GM06990 (cell line): ENCODE measurements at regions not wholly inside any gene's neighbourhood (a gene's known extent, or its start where the extent isn't known, plus 50 kb on each side); places are given as distances from the start of the nearest gene placed in this dataset.

Source experiments
- DNase-seq: peaks from one replicate; pipeline ENCODE4 v3.0.0-alpha.2; 2011; ENCODE audit not compliant: insufficient read length; ENCODE audit errors: extremely low read depth
- H3K27me3 ChIP-seq: replicated peaks from 2 replicates; pipeline ENCODE4 v1.6.0; 2011; ENCODE audit warnings: low read length; ENCODE audit not compliant: control insufficient read depth, insufficient read depth
- H3K36me3 ChIP-seq: 2 replicates; pipeline ENCODE4 v1.5.1; 2011; ENCODE audit warnings: low read length; ENCODE audit not compliant: control insufficient read depth, insufficient read depth
- H3K4me3 ChIP-seq: replicated peaks from 2 replicates; pipeline ENCODE4 v1.5.1; 2011; ENCODE audit warnings: low read depth, mild to moderate bottlenecking, control low read depth, low read length
- TF ChIP-seq, protein P1 (sequence below): IDR thresholded peaks from 2 replicates; pipeline ENCODE4 v1.5.1; 2011; ENCODE audit warnings: low read length, control low read depth, mild to moderate bottlenecking, inconsistent platforms; ENCODE audit not compliant: insufficient read depth, poor library complexity, severe bottlenecking

DNA sequence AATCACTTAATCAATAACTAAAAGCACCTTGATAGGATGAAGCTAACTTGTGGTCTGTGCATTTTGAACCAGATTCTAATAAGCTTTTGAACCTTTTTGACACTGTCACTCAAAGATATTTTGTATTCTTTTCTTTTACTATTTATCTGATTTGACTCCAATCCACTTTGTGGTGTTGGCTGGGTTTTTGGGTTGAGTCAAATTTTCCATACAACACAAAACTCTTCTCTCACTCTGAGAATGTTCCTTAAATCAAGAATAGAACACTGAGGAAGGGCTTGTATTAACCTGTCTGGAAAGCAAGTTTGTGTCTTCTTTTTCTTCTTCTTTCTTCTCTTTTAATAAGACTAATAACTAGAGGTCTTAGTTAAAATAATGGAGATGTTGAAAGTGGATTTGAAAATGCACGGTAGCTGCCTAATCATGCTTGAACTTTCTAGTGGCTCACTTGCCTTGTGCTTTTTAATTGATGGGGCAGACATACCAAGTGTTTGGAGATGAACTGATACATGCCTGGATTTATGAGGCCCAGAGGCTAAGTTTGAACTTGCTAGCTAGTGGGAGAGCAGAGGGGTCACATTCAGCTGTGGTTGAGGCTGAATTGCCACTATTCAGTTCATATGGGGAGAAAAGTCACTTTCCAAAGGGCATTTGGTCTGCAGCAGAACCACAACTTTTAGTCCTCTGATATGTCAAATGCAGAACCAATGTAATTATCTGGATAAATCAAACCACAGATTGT is 93.5 kb upstream of the PTHLH start:
- Histone ChIP-seq H3K27me3 (no peaks in the 10 kb centered on the region), H3K36me3 (no peaks in the 10 kb centered on the region), H3K4me3 (no peak overlapping the region)
- DNase-seq: no peak
- TF ChIP-seq, protein P1, sequence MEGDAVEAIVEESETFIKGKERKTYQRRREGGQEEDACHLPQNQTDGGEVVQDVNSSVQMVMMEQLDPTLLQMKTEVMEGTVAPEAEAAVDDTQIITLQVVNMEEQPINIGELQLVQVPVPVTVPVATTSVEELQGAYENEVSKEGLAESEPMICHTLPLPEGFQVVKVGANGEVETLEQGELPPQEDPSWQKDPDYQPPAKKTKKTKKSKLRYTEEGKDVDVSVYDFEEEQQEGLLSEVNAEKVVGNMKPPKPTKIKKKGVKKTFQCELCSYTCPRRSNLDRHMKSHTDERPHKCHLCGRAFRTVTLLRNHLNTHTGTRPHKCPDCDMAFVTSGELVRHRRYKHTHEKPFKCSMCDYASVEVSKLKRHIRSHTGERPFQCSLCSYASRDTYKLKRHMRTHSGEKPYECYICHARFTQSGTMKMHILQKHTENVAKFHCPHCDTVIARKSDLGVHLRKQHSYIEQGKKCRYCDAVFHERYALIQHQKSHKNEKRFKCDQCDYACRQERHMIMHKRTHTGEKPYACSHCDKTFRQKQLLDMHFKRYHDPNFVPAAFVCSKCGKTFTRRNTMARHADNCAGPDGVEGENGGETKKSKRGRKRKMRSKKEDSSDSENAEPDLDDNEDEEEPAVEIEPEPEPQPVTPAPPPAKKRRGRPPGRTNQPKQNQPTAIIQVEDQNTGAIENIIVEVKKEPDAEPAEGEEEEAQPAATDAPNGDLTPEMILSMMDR: no peak

DNA sequence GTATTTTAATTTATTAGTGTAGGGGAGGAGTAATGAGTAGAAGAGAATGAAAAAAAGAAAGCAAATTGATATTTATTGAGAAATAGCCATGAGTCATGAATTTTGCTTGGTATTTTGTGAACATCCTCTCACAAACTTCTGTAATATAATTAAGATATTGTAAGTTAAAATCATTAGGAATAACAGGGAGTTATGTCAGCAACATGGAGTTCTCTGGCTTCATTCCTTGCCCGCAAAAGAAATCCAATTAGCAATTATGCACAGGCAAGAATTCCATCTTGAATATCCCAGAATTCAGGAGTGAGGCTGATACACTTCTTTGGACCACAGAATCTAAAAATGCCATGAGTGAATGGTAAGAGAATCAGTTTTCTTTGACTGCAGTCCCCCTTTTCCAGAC is 94.3 kb upstream of the PTHLH start:
- Histone ChIP-seq H3K36me3 (no peaks in the 10 kb centered on the region), H3K27me3 (no peaks in the 10 kb centered on the region), H3K4me3 (no peak overlapping the region)
- no peak for DNase-seq
- TF ChIP-seq, protein P1: no peak

DNA sequence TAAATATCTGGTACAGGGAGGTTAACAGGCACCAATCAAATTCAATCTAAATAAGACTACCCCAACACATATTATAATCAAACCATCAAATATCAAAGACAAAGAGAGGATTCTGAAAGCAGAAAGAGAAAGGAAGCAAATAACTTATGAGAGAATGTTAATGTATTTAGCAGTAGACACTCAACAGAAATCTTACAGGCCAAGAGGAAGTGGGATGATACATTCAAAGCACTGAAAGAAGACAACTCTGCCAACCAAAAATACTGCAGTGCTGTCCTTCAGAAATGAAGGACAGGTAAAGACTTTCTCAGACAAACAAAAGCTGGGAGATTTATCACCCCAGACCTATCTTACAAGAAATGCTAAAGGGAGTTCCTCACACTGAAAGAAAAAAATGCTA is 95.9 kb upstream of the PTHLH start:
- Histone ChIP-seq H3K36me3 (no peaks in the 10 kb centered on the region), H3K4me3 (no peak overlapping the region), H3K27me3 (no peaks in the 10 kb centered on the region)
- TF ChIP-seq, protein P1: no peak
- no peak for DNase-seq

DNA sequence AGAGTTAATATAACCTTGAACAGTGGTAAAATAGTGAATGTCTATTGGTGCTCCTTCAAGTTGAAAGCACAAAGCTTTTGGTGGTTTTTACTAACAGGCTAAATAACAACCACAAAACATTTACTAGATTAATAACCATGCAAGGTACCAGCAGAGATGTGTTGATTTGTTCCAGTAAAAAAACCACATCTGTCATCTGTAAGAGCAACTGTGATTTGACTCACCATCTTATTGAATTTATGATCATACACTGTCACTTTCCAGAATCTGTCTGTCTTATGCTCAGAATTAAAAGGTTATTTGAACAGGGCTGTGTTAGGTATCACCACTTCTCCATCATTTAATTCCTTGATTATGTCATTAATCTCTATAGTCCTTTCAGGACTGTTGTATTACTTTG is 107.0 kb upstream of the PTHLH start:
- Histone ChIP-seq H3K36me3 (no peaks in the 10 kb centered on the region), H3K27me3 (no peaks in the 10 kb centered on the region), H3K4me3 (no peak overlapping the region)
- TF ChIP-seq, protein P1: no peak
- DNase-seq: no peak

DNA sequence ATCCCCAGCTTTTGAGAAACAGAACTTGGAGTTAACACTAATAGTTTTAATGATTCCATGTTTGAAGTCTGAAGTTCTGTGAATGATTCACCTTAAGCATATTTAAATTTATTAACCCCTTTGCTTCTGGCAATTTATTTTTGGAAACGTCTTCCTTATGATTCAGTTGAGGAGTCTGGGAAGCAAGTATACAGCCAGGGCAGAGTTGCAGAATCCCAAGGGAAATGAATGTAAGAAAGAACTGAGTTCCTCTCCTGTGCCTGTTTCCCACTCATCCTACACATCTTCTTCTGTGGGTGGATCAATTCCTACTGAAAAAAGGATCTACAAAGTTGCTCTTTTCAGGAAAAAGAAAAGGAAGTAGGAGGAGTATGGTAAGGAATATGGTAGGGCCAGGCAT is 108.2 kb upstream of the CCDC91 start:
- TF ChIP-seq, protein P1: no peak
- no peaks in the 10 kb centered on the region for H3K27me3 ChIP-seq
- DNase-seq: no peak
- no peak overlapping the region for H3K4me3 ChIP-seq
- no peaks in the 10 kb centered on the region for H3K36me3 ChIP-seq
